HepG2 (cell line): ENCODE measurements at regions not wholly inside any gene's neighbourhood (a gene's known extent, or its start where the extent isn't known, plus 50 kb on each side); places are given as distances from the start of the nearest gene placed in this dataset.

Experiments
- ATAC-seq: fragments of 200-7000 bp; cut with Tn5 transposase; 3 replicates; pipeline ENCODE4 v1.9.1; 2020; ENCODE audit warnings: mild to moderate bottlenecking, moderate library complexity
- BruUV-seq: library from RNA; stranded (reverse); fragments of 400-500 nt; replicated peaks from 2 replicates; lab custom pipeline; 2021; lab: Mats Ljungman, UMichigan
- CTCF ChIA-PET: fragments of 300-600 bp; formaldehyde crosslinking; extraction: SDS; loops from one replicate; lab custom pipeline; 2021; ENCODE audit warnings: low total read pairs, inconsistent platforms, low intra/inter-chr PET ratio; lab: Yijun Ruan, JAX
- POLR2A ChIA-PET: fragments of 350-600 bp; sonication (Branson Sonifier 250); formaldehyde crosslinking; loops from one replicate; lab custom pipeline; 2020; ENCODE audit warnings: antibody characterized with exemption, inconsistent platforms; lab: Yijun Ruan, JAX
- DNase-seq: peaks from one replicate; pipeline ENCODE4 v3.0.0-alpha.2; 2015; ENCODE audit warnings: low spot score
- FAIRE-seq: peaks from 3 replicates; lab custom pipeline; 2011; peaks lifted over from hg19 to GRCh38; lab: Jason Lieb, UNC
- H2AFZ ChIP-seq: one replicate; pipeline ENCODE4 v1.6.1; 2011; ENCODE audit warnings: low read length, inconsistent platforms
- H3K27ac ChIP-seq: fragments of 300-600 bp; 3 replicates; pipeline ENCODE4 v1.8.0; 2011; ENCODE audit warnings: mixed run types, mild to moderate bottlenecking, mixed read lengths, low read length, inconsistent platforms; ENCODE audit not compliant: insufficient read depth; ENCODE audit errors: extremely low read length
- H3K27me3 ChIP-seq, 2 experiments: fragments of 200-600 bp in 1 of 2; 2 replicates in 1 of 2; 3 replicates in 1 of 2; pipeline versions ENCODE4 v1.6.0 to v1.8.0; 2011; ENCODE audit warnings: low read length in 2 of 2, mild to moderate bottlenecking in 2 of 2, moderate library complexity in 2 of 2, inconsistent platforms in 1 of 2; ENCODE audit not compliant: insufficient read depth in 2 of 2, control insufficient read depth in 1 of 2
- H3K36me3 ChIP-seq, 2 experiments: fragments of 200-600 bp in 1 of 2; replicated peaks in 1 of 2; 2 replicates in 1 of 2; 3 replicates in 1 of 2; pipeline versions ENCODE4 v1.5.1 to v1.8.0; 2011; ENCODE audit warnings: low read length in 2 of 2, inconsistent platforms in 1 of 2; ENCODE audit not compliant: insufficient read depth in 2 of 2, control insufficient read depth in 1 of 2
- H3K4me1 ChIP-seq: 2 replicates; pipeline ENCODE4 v1.5.1; 2012; ENCODE audit warnings: low read length, inconsistent platforms; ENCODE audit not compliant: insufficient read depth
- H3K4me2 ChIP-seq: 2 replicates; pipeline ENCODE4 v1.6.0; 2011; ENCODE audit warnings: low read depth, low read length, inconsistent platforms
- H3K4me3 ChIP-seq, 3 experiments: fragments of 200-600 bp in 1 of 3; sonication (generic), shearing (Covaris generic) in 1 of 3; replicated peaks in 1 of 3; 2 replicates each; pipeline ENCODE4 v1.5.1; 2011 to 2016; ENCODE audit warnings: low read length in 3 of 3, inconsistent platforms in 2 of 3, low read depth in 2 of 3, mild to moderate bottlenecking in 2 of 3, control low read depth in 1 of 3, mixed read lengths in 1 of 3; ENCODE audit not compliant: insufficient read depth in 1 of 3
- H3K79me2 ChIP-seq: one replicate; pipeline ENCODE4 v1.6.1; 2011; ENCODE audit warnings: low read length, inconsistent platforms; ENCODE audit not compliant: insufficient read depth
- H3K9ac ChIP-seq: 2 replicates; pipeline ENCODE4 v1.6.0; 2011; ENCODE audit warnings: mild to moderate bottlenecking, low read depth, low read length, inconsistent platforms; ENCODE audit not compliant: insufficient read depth
- H3K9me3 ChIP-seq: 2 replicates; pipeline ENCODE4 v1.5.1; 2012; ENCODE audit warnings: mild to moderate bottlenecking, low read length
- H4K20me1 ChIP-seq: 2 replicates; pipeline ENCODE4 v1.6.0; 2011; ENCODE audit warnings: inconsistent platforms, mild to moderate bottlenecking, low read length, moderate library complexity; ENCODE audit not compliant: insufficient read depth
- CC2D1A ChIP-seq: sonication (generic); formaldehyde crosslinking; IDR thresholded peaks from 2 replicates; pipeline ENCODE4 v1.8.1; 2023; ENCODE audit warnings: mild to moderate bottlenecking, missing genetic modification reagents
- DNMT1 ChIP-seq: sonication (generic); formaldehyde crosslinking; IDR thresholded peaks from 2 replicates; pipeline ENCODE4 v1.5.1; 2020; ENCODE audit warnings: mild to moderate bottlenecking, missing genetic modification reagents
- KDM2A ChIP-seq: sonication (generic); formaldehyde crosslinking; IDR thresholded peaks from 2 replicates; pipeline ENCODE4 v1.4.0; 2020; ENCODE audit warnings: low read depth, missing genetic modification reagents, borderline replicate concordance
- MTA1 ChIP-seq: sonication (generic); formaldehyde crosslinking; IDR thresholded peaks from 2 replicates; pipeline ENCODE4 v1.4.0; 2020; ENCODE audit warnings: missing genetic modification reagents, mild to moderate bottlenecking, borderline replicate concordance
- PTBP1 ChIP-seq: fragments of 200-400 bp; formaldehyde crosslinking; IDR thresholded peaks from 2 replicates; pipeline ENCODE4 v1.6.1; 2018; ENCODE audit warnings: low read length, low read depth; ENCODE audit not compliant: poor library complexity, severe bottlenecking
- SCMH1 ChIP-seq: sonication (generic); formaldehyde crosslinking; IDR thresholded peaks from 2 replicates; pipeline ENCODE4 v1.9.0; 2021; ENCODE audit warnings: missing genetic modification reagents, mild to moderate bottlenecking, borderline replicate concordance
- SMYD3 ChIP-seq: sonication (generic); formaldehyde crosslinking; IDR thresholded peaks from 2 replicates; pipeline ENCODE4 v1.8.1; 2023; ENCODE audit warnings: mild to moderate bottlenecking, missing genetic modification reagents
- SNAPC2 ChIP-seq: sonication (generic); formaldehyde crosslinking; IDR thresholded peaks from 2 replicates; pipeline ENCODE4 v1.8.1; 2022; ENCODE audit warnings: mild to moderate bottlenecking, missing genetic modification reagents
- ZKSCAN5 ChIP-seq: sonication (generic); formaldehyde crosslinking; IDR thresholded peaks from 2 replicates; pipeline ENCODE4 v1.5.1; 2020; ENCODE audit warnings: mild to moderate bottlenecking, missing genetic modification reagents
- ZNF33B ChIP-seq: sonication (generic); formaldehyde crosslinking; IDR thresholded peaks from 2 replicates; pipeline ENCODE4 v1.5.1; 2020; ENCODE audit warnings: mild to moderate bottlenecking, missing genetic modification reagents
- ZNF530 ChIP-seq: sonication (generic); formaldehyde crosslinking; IDR thresholded peaks from 2 replicates; pipeline ENCODE4 v1.5.0; 2020; ENCODE audit warnings: low read depth, mild to moderate bottlenecking, missing genetic modification reagents
- ZNF839 ChIP-seq: sonication (generic); formaldehyde crosslinking; IDR thresholded peaks from 2 replicates; pipeline ENCODE4 v1.4.0; 2020; ENCODE audit warnings: missing genetic modification reagents, mild to moderate bottlenecking, borderline replicate concordance
- ZSCAN25 ChIP-seq: sonication (generic); formaldehyde crosslinking; IDR thresholded peaks from 2 replicates; pipeline ENCODE4 v1.8.0; 2022; ENCODE audit warnings: mild to moderate bottlenecking, missing genetic modification reagents
- WGBS: methylation state at CpG from one replicate; pipeline ENCODE4 v1.1.6; 2017; ENCODE audit warnings: low lambda C conversion rate; 5-methylcytosine and 5-hydroxymethylcytosine counted together
- in situ Hi-C: cut with HindIII; loops from 2 replicates; pipeline ENCODE4 v1.10.0; 2017; ENCODE audit warnings: low pct_unique_long_range_greater_than_20kb; ENCODE audit not compliant: extremely low pct_ligation_motif_present
- intact Hi-C: fragments of 100-400 bp; cut with micrococcal nuclease; formaldehyde crosslinking; loops from one replicate; pipeline ENCODE4 v1.10.0; 2022; ENCODE audit not compliant: unreplicated experiment
- TF ChIP-seq, protein P1 (sequence below): sonication (generic); formaldehyde crosslinking; IDR thresholded peaks from 2 replicates; pipeline ENCODE4 v1.5.0; 2020; ENCODE audit warnings: mild to moderate bottlenecking, missing genetic modification reagents, moderate library complexity
- TF ChIP-seq, protein P2 (sequence below): sonication (generic); formaldehyde crosslinking; IDR thresholded peaks from 2 replicates; pipeline ENCODE4 v1.9.0; 2021; ENCODE audit warnings: mild to moderate bottlenecking, missing genetic modification reagents
- TF ChIP-seq, protein P3 (sequence below): sonication (generic); formaldehyde crosslinking; IDR thresholded peaks from 2 replicates; pipeline ENCODE4 v1.5.0; 2020; ENCODE audit warnings: mild to moderate bottlenecking, missing genetic modification reagents

DNA sequence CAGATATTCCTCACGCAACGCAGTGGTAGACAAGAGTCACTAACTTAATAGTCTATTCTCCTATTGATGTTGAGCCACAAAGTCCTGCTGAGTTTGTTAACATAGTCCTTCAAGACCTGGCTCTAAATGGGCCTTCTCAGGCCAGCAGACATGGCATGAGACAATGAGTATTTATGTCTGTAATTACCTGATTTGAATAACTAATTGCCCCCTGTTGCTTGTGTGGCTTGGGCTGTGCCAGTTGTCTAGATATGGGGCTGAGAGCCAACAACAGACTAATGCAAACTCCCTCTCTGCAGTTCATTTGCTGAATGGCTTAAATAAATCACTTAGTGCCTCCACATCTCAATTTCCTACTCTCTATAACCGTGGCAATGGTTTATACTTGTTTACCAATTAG is 65.5 kb upstream of the VWC2 start:
- Histone ChIP-seq H3K79me2 (no peaks in the 10 kb centered on the region), H4K20me1 (no peaks in the 10 kb centered on the region), H3K9me3 (no peaks in the 10 kb centered on the region), H3K4me1 (no peaks in the 10 kb centered on the region), H3K27me3 (no peaks in the 10 kb centered on the region), H3K4me2 (no peak overlapping the region), H3K27ac (no peak overlapping the region), H3K9ac (no peak overlapping the region), H3K36me3 (no peaks in the 10 kb centered on the region), H3K4me3 (no peak overlapping the region), H2AFZ (no peak overlapping the region)
- FAIRE-seq, result no peak
- DNase-seq, result no peak
- 0% methylated on average over 3 of the region's 3 CpGs for WGBS
- in situ Hi-C loops (no loop called here), intact Hi-C loops (no loop called here)
- ChIA-PET POLR2A (no interaction called here), CTCF (no interaction called here)
- ATAC-seq, result no peak
- no TSS peak for BruUV-seq
- TF ChIP-seq SMYD3 (no peak), KDM2A (CRISPR knock-in tag) (no peak), SCMH1 (CRISPR knock-in tag) (no peak), MTA1 (CRISPR knock-in tag) (no peak), CC2D1A (CRISPR knock-in tag) (no peak), ZNF33B (CRISPR knock-in tag) (no peak), PTBP1 (no peak), ZKSCAN5 (no peak), SNAPC2 (CRISPR knock-in tag) (no peak), ZNF839 (CRISPR knock-in tag) (no peak), ZSCAN25 (CRISPR knock-in tag) (no peak), ZNF530 (CRISPR knock-in tag) (no peak), DNMT1 (CRISPR knock-in tag) (no peak)
- TF ChIP-seq, protein P1, sequence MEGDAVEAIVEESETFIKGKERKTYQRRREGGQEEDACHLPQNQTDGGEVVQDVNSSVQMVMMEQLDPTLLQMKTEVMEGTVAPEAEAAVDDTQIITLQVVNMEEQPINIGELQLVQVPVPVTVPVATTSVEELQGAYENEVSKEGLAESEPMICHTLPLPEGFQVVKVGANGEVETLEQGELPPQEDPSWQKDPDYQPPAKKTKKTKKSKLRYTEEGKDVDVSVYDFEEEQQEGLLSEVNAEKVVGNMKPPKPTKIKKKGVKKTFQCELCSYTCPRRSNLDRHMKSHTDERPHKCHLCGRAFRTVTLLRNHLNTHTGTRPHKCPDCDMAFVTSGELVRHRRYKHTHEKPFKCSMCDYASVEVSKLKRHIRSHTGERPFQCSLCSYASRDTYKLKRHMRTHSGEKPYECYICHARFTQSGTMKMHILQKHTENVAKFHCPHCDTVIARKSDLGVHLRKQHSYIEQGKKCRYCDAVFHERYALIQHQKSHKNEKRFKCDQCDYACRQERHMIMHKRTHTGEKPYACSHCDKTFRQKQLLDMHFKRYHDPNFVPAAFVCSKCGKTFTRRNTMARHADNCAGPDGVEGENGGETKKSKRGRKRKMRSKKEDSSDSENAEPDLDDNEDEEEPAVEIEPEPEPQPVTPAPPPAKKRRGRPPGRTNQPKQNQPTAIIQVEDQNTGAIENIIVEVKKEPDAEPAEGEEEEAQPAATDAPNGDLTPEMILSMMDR (CRISPR knock-in tag), result no peak
- TF ChIP-seq, protein P2, sequence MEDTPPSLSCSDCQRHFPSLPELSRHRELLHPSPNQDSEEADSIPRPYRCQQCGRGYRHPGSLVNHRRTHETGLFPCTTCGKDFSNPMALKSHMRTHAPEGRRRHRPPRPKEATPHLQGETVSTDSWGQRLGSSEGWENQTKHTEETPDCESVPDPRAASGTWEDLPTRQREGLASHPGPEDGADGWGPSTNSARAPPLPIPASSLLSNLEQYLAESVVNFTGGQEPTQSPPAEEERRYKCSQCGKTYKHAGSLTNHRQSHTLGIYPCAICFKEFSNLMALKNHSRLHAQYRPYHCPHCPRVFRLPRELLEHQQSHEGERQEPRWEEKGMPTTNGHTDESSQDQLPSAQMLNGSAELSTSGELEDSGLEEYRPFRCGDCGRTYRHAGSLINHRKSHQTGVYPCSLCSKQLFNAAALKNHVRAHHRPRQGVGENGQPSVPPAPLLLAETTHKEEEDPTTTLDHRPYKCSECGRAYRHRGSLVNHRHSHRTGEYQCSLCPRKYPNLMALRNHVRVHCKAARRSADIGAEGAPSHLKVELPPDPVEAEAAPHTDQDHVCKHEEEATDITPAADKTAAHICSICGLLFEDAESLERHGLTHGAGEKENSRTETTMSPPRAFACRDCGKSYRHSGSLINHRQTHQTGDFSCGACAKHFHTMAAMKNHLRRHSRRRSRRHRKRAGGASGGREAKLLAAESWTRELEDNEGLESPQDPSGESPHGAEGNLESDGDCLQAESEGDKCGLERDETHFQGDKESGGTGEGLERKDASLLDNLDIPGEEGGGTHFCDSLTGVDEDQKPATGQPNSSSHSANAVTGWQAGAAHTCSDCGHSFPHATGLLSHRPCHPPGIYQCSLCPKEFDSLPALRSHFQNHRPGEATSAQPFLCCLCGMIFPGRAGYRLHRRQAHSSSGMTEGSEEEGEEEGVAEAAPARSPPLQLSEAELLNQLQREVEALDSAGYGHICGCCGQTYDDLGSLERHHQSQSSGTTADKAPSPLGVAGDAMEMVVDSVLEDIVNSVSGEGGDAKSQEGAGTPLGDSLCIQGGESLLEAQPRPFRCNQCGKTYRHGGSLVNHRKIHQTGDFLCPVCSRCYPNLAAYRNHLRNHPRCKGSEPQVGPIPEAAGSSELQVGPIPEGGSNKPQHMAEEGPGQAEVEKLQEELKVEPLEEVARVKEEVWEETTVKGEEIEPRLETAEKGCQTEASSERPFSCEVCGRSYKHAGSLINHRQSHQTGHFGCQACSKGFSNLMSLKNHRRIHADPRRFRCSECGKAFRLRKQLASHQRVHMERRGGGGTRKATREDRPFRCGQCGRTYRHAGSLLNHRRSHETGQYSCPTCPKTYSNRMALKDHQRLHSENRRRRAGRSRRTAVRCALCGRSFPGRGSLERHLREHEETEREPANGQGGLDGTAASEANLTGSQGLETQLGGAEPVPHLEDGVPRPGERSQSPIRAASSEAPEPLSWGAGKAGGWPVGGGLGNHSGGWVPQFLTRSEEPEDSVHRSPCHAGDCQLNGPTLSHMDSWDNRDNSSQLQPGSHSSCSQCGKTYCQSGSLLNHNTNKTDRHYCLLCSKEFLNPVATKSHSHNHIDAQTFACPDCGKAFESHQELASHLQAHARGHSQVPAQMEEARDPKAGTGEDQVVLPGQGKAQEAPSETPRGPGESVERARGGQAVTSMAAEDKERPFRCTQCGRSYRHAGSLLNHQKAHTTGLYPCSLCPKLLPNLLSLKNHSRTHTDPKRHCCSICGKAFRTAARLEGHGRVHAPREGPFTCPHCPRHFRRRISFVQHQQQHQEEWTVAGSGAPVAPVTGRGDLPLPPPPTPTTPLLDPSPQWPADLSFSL (CRISPR knock-in tag), result no peak
- TF ChIP-seq, protein P3, sequence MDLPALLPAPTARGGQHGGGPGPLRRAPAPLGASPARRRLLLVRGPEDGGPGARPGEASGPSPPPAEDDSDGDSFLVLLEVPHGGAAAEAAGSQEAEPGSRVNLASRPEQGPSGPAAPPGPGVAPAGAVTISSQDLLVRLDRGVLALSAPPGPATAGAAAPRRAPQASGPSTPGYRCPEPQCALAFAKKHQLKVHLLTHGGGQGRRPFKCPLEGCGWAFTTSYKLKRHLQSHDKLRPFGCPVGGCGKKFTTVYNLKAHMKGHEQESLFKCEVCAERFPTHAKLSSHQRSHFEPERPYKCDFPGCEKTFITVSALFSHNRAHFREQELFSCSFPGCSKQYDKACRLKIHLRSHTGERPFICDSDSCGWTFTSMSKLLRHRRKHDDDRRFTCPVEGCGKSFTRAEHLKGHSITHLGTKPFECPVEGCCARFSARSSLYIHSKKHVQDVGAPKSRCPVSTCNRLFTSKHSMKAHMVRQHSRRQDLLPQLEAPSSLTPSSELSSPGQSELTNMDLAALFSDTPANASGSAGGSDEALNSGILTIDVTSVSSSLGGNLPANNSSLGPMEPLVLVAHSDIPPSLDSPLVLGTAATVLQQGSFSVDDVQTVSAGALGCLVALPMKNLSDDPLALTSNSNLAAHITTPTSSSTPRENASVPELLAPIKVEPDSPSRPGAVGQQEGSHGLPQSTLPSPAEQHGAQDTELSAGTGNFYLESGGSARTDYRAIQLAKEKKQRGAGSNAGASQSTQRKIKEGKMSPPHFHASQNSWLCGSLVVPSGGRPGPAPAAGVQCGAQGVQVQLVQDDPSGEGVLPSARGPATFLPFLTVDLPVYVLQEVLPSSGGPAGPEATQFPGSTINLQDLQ, result no peak
